Astrocyte of the cerebellum (primary cell): ENCODE measurements at regions not wholly inside any gene's neighbourhood (a gene's known extent, or its start where the extent isn't known, plus 50 kb on each side); places are given as distances from the start of the nearest gene placed in this dataset.

Source experiments
- DNase-seq: peaks from one replicate; pipeline ENCODE4 v3.0.0-alpha.2; 2011; ENCODE audit warnings: low read depth
- H3K4me3 ChIP-seq: 2 replicates; pipeline ENCODE4 v1.5.1; 2011; ENCODE audit warnings: mild to moderate bottlenecking, low read depth, low read length, moderate library complexity
- in situ Hi-C: cut with HindIII; loops from 2 replicates; pipeline ENCODE4 v1.10.0; 2017; ENCODE audit warnings: low sequenced_read_pairs
- TF ChIP-seq, protein P1 (sequence below): IDR thresholded peaks from 2 replicates; pipeline ENCODE4 v1.5.1; 2012; ENCODE audit warnings: low read length, low read depth, moderate library complexity, mild to moderate bottlenecking; ENCODE audit errors: missing control alignments

DNA sequence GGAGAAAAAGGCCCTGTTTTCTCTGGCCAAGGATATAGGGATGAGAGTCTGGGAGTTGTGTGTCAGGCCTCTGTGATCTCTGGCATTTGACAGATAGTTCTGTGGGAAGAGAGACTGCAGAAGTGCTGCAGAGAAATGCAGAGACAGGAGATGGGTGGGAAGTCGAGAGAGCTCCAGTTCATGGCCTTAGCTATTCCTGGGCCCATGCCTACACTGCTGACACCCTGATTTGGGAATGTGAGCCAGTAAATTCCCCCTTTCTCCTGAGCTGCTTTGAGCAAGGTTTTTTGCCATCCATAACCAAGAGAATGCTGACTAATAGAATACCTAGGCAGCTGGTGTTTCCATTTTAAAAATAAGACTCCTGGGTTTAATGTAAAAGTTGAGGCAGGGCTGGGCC is 59.3 kb downstream of the EBLN2 start:
- no peak for DNase-seq
- TF ChIP-seq, protein P1, sequence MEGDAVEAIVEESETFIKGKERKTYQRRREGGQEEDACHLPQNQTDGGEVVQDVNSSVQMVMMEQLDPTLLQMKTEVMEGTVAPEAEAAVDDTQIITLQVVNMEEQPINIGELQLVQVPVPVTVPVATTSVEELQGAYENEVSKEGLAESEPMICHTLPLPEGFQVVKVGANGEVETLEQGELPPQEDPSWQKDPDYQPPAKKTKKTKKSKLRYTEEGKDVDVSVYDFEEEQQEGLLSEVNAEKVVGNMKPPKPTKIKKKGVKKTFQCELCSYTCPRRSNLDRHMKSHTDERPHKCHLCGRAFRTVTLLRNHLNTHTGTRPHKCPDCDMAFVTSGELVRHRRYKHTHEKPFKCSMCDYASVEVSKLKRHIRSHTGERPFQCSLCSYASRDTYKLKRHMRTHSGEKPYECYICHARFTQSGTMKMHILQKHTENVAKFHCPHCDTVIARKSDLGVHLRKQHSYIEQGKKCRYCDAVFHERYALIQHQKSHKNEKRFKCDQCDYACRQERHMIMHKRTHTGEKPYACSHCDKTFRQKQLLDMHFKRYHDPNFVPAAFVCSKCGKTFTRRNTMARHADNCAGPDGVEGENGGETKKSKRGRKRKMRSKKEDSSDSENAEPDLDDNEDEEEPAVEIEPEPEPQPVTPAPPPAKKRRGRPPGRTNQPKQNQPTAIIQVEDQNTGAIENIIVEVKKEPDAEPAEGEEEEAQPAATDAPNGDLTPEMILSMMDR: no peak
- H3K4me3 ChIP-seq: no peak overlapping the region
- in situ Hi-C loops: no loop called here

DNA sequence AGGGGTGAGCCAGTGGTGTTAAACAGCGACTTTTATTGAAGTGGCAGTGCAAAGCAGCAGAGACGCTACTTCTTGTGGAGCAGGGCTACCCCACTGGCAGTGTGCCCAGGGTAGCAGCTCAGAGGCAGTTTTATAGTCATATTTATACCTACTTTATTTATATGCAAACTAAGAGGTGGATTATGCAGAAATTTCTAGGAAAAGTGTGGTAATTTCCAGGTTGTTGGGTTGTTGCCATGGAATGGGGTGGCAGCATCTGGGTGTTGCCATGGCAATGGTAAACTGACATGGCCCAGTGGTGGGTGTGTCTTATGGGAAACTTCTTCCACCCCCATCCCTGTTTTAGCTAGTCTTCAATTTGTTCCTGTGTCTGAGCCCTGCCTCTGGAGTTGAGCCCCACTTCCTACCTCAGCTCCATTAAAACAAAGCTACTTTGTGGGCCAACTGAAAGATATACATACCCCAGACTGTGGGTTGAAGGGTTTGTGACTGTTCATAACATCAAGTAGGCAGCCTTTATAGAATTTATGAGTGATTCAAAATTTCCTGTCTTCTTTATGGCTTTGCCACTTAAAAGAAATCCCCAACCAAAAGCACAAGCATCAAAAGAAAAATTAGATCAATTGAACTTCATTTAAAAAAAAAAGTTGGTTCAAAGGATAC is 60.3 kb downstream of the EBLN2 start:
- in situ Hi-C loops: no loop called here
- TF ChIP-seq, protein P1: no peak
- no peak for DNase-seq
- H3K4me3 ChIP-seq: no peak overlapping the region

DNA sequence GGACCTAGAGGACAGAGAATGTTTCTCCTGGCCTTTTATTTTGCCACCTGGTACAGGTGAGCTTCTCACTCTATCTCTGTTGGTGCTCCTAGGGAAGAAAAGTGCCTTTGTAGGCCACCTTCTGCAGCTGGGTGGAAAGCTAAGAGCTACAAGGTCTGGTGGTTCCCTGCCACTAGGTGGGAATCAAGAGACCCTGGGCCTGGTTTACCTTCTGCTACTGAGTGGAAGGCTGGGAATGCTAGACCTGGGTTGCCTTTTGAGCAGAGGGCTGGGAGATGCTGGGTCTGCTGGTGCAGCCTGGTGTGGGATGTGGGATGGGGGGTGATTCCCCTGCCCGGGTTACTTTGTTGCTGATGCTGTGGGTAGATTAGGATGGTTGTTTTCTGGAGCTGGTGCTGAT is 72.6 kb downstream of the EBLN2 start:
- no peak overlapping the region for H3K4me3 ChIP-seq
- in situ Hi-C loops: no loop called here
- TF ChIP-seq, protein P1: no peak
- no peak for DNase-seq

DNA sequence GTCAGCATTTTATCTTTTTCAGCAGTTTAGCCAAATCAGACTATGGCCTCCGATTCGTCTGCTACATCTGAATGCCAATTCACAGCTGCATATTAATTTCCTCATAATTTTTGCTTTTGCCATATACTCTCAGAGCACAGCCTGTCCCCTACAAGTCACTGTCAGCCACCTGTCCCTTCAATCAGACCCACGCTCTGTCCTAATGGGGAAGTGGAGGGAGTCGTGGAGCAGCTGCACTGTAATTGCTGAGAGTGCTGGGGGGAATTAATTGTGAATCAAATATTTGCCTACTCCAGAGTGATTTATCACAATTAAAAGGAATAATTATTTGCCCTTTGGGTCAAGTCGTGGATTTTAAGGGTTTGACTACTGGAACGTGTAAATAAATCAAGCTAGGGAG is 75.5 kb downstream of the EBLN2 start:
- in situ Hi-C loops: no loop called here
- TF ChIP-seq, protein P1: no peak
- H3K4me3 ChIP-seq: no peak overlapping the region
- no peak for DNase-seq

DNA sequence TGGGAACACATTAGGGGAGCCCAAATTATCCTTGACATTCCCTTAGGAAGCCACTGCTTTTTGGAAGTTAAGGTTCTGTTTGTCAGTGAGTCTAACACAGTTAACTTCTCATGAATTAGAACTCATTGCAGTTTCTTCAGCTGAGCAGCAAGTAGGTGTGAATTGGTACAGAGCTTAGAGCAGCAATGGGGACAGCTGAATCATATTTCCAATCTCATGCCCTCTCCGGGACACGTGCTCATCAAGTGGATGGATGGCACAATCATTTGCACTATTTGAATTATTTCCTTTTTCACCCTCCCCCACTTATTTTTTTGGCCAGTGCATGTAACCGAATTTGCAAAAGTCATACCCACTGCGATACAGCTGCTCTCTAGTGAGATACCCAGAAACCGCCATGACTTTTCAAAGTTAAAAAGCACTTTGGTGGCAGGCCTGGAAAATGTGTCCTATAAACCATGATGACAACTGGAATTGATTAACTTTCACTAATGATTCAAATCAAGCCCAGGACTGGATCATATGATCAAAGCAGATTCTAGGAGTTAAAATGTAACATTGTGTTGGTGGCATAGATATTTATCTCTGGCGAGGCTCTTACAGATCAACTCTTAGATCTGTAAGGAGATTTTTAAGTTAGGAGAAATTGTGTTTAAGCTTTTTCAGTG is 76.4 kb downstream of the EBLN2 start:
- no peak for DNase-seq
- no peak overlapping the region for H3K4me3 ChIP-seq
- in situ Hi-C loops: no loop called here
- TF ChIP-seq, protein P1: no peak

DNA sequence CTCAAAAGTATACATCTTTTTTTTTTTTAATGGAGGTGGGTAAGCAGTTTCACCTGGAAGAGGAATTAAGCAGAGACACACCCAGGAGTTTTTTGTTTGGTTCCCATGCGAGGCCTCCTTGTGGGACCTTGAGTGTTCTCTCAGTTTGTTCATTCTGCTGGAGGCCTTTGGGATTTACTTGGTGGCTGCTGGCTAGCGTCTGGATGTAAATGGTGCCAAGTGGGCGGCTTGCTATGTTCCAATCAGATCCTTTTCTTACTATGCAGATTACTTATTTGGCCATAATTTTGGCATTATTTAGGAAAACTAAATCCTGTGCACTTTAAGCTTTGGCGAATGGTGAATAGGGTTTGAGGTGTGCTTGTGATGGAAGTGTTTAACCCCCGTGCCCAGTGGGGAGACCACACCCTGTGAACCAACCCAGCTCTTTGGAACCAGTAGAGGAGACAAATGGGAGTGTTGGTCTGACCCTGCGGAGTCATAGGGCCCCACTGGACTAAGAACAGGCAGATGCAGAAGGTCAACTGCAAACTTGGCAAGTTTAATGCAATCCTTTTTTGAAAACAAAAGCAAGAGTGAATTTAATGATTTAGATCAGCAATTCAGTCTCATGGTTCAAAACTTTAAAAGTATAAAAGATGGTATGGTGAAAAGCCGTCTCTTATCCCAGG is 79.4 kb downstream of the EBLN2 start:
- H3K4me3 ChIP-seq: no peak overlapping the region
- in situ Hi-C loops: no loop called here
- no peak for DNase-seq
- TF ChIP-seq, protein P1: no peak
